ENCODE measurements at regions not wholly inside any gene's neighbourhood (a gene's known extent, or its start where the extent isn't known, plus 50 kb on each side); places are given as distances from the start of the nearest gene placed in this dataset.

GRCh38 chr3:89923921-89924610, 816.6 kb downstream of the EPHA3 start:
- TF ChIP-seq CTCF (IDR thresholded peaks at IDR 0.05) (no peak), POLR2A (IDR thresholded peaks at IDR 0.05) (no peak), EP300 (IDR thresholded peaks at IDR 0.05) (no peak), POLR2AphosphoS5 (IDR thresholded peaks at IDR 0.05) (no peak)

Measured in gastroesophageal sphincter (tissue), 3 donors.